ENCODE measurements at regions not wholly inside any gene's neighbourhood (a gene's known extent, or its start where the extent isn't known, plus 50 kb on each side); places are given as distances from the start of the nearest gene placed in this dataset.
"Not testable (repeated sequence)": the region's sequence is repeated elsewhere in the genome, so short reads cannot be mapped to it uniquely, and the experiment has no call there.

GRCh38 chr17:36849020-36849419, 88.3 kb upstream of the LHX1 start:
- H4K91ac ChIP-seq (ENCODE audit: low read depth, low read length, poor library complexity); H3K27me3 ChIP-seq (ENCODE audit: control insufficient read depth in 3 of 3, insufficient read depth in 3 of 3, low read depth in 1 of 3, low read length in 3 of 3); H3K18ac ChIP-seq (ENCODE audit: low read length); H3K27ac ChIP-seq (replicated peaks; ENCODE audit: low read length); H2BK120ac ChIP-seq (ENCODE audit: low read depth, low read length); H3K4me2 ChIP-seq (ENCODE audit: insufficient read depth, low read length, poor library complexity, severe bottlenecking); H3K14ac ChIP-seq (ENCODE audit: low read length); DNase-seq (ENCODE audit: low spot score); H3K9ac ChIP-seq (ENCODE audit: low read depth, low read length, poor library complexity); H2AK5ac ChIP-seq (ENCODE audit: low read depth, low read length); H3K23ac ChIP-seq (ENCODE audit: low read depth, low read length, poor library complexity); H3K4ac ChIP-seq (ENCODE audit: low read length); H2AFZ ChIP-seq (ENCODE audit: low read length); H2BK15ac ChIP-seq (ENCODE audit: low read length); H3K79me1 ChIP-seq (ENCODE audit: low read depth, low read length); H2BK5ac ChIP-seq (ENCODE audit: low read length); H3K4me3 ChIP-seq (ENCODE audit: low read length in 2 of 2); H3K9me3 ChIP-seq (replicated peaks in 1 of 2; ENCODE audit: control insufficient read depth in 2 of 2, insufficient read depth in 1 of 2, low read depth in 1 of 2, low read length in 2 of 2); H2BK12ac ChIP-seq (ENCODE audit: low read length); H3K36me3 ChIP-seq (replicated peaks in 1 of 2; ENCODE audit: control insufficient read depth in 2 of 2, insufficient read depth in 2 of 2, low read length in 2 of 2); H3K4me1 ChIP-seq (ENCODE audit: control insufficient read depth in 2 of 2, insufficient read depth in 1 of 2, low read depth in 1 of 2, low read length in 2 of 2); H4K8ac ChIP-seq (ENCODE audit: low read depth, low read length): not testable (repeated sequence)
- WGBS, 2 donors (ENCODE audit: extremely low coverage in 2 of 2, insufficient read length in 2 of 2, insufficient replicate concordance in 1 of 2) = no CpG with 5 or more reads among the region's 9 CpGs

GRCh38 chr17:36849871-36850348, 87.4 kb upstream of the LHX1 start:
- H3K9ac ChIP-seq (ENCODE audit: low read depth, low read length, poor library complexity) = no peak overlapping the region
- no peak overlapping the region for H3K27ac ChIP-seq (replicated peaks; ENCODE audit: low read length)
- no peak overlapping the region for H3K18ac ChIP-seq (ENCODE audit: low read length)
- DNase-seq (ENCODE audit: low spot score) = no peak
- H2BK15ac ChIP-seq (ENCODE audit: low read length) = no peak overlapping the region
- H3K9me3 ChIP-seq (replicated peaks in 1 of 2; ENCODE audit: control insufficient read depth in 2 of 2, insufficient read depth in 1 of 2, low read depth in 1 of 2, low read length in 2 of 2) = no peaks in the 10 kb centered on the region
- no peak overlapping the region for H2BK120ac ChIP-seq (ENCODE audit: low read depth, low read length)
- H2BK5ac ChIP-seq (ENCODE audit: low read length) = no peak overlapping the region
- H2AK5ac ChIP-seq (ENCODE audit: low read depth, low read length) = no peak overlapping the region
- H3K36me3 ChIP-seq (replicated peaks in 1 of 2; ENCODE audit: control insufficient read depth in 2 of 2, insufficient read depth in 2 of 2, low read length in 2 of 2) = no peaks in the 10 kb centered on the region
- no peak overlapping the region for H2AFZ ChIP-seq (ENCODE audit: low read length)
- H3K79me1 ChIP-seq (ENCODE audit: low read depth, low read length) = no peaks in the 10 kb centered on the region
- no peak overlapping the region for H3K4me2 ChIP-seq (ENCODE audit: insufficient read depth, low read length, poor library complexity, severe bottlenecking)
- H3K4me3 ChIP-seq (ENCODE audit: low read length in 2 of 2) = no peak overlapping the region
- H3K14ac ChIP-seq (ENCODE audit: low read length) = no peak overlapping the region
- H3K23ac ChIP-seq (ENCODE audit: low read depth, low read length, poor library complexity) = no peak overlapping the region
- H3K4ac ChIP-seq (ENCODE audit: low read length) = no peak overlapping the region
- no peak overlapping the region for H4K8ac ChIP-seq (ENCODE audit: low read depth, low read length)
- no peak overlapping the region for H4K91ac ChIP-seq (ENCODE audit: low read depth, low read length, poor library complexity)
- H3K4me1 ChIP-seq (ENCODE audit: control insufficient read depth in 2 of 2, insufficient read depth in 1 of 2, low read depth in 1 of 2, low read length in 2 of 2) = peaks cover 0 to 9% of the 10 kb centered on the region in 2 donors
- whole genome bisulfite sequencing, 2 donors (ENCODE audit: extremely low coverage in 2 of 2, insufficient read length in 2 of 2, insufficient replicate concordance in 1 of 2) = no CpG with 5 or more reads among the region's 9 CpGs
- peaks cover 0 to 4% (median 0%) of the 10 kb centered on the region in 3 experiments for H3K27me3 ChIP-seq (ENCODE audit: control insufficient read depth in 3 of 3, insufficient read depth in 3 of 3, low read depth in 1 of 3, low read length in 3 of 3)
- H2BK12ac ChIP-seq (ENCODE audit: low read length) = no peak overlapping the region

- Histone ChIP-seq H2BK12ac (ENCODE audit: low read length) (no peak overlapping the region), H4K8ac (ENCODE audit: low read depth, low read length) (no peak overlapping the region), H3K4ac (ENCODE audit: low read length) (no peak overlapping the region), H3K27me3 (ENCODE audit: control insufficient read depth in 3 of 3, insufficient read depth in 3 of 3, low read depth in 1 of 3, low read length in 3 of 3) (peaks cover 0 to 7% (median 0%) of the 10 kb centered on the region in 3 experiments), H3K79me1 (ENCODE audit: low read depth, low read length) (no peaks in the 10 kb centered on the region), H3K23ac (ENCODE audit: low read depth, low read length, poor library complexity) (no peak overlapping the region), H2BK15ac (ENCODE audit: low read length) (no peak overlapping the region), H3K9ac (ENCODE audit: low read depth, low read length, poor library complexity) (no peak overlapping the region), H2BK5ac (ENCODE audit: low read length) (no peak overlapping the region), H3K4me2 (ENCODE audit: insufficient read depth, low read length, poor library complexity, severe bottlenecking) (no peak overlapping the region), H3K27ac (replicated peaks; ENCODE audit: low read length) (no peak overlapping the region), H2AK5ac (ENCODE audit: low read depth, low read length) (no peak overlapping the region), H2BK120ac (ENCODE audit: low read depth, low read length) (no peak overlapping the region), H3K18ac (ENCODE audit: low read length) (no peak overlapping the region), H3K9me3 (replicated peaks in 1 of 2; ENCODE audit: control insufficient read depth in 2 of 2, insufficient read depth in 1 of 2, low read depth in 1 of 2, low read length in 2 of 2) (no peaks in the 10 kb centered on the region), H4K91ac (ENCODE audit: low read depth, low read length, poor library complexity) (no peak overlapping the region), H3K14ac (ENCODE audit: low read length) (no peak overlapping the region), H3K36me3 (replicated peaks in 1 of 2; ENCODE audit: control insufficient read depth in 2 of 2, insufficient read depth in 2 of 2, low read length in 2 of 2) (no peaks in the 10 kb centered on the region), H3K4me3 (ENCODE audit: low read length in 2 of 2) (no peak overlapping the region), H3K4me1 (ENCODE audit: control insufficient read depth in 2 of 2, insufficient read depth in 1 of 2, low read depth in 1 of 2, low read length in 2 of 2) (peaks cover 0 to 5% of the 10 kb centered on the region in 2 donors), H2AFZ (ENCODE audit: low read length) (no peak overlapping the region)
- DNase-seq (ENCODE audit: low spot score) = no peak
- WGBS, 2 donors (ENCODE audit: extremely low coverage in 2 of 2, insufficient read length in 2 of 2, insufficient replicate concordance in 1 of 2) = no CpG with 5 or more reads among the region's 5 CpGs
Measured at GRCh38 chr17:36850790-36851189, 86.5 kb upstream of the LHX1 start.

- peaks cover 0 to 9% (median 0%) of the 10 kb centered on the region in 3 experiments for H3K27me3 ChIP-seq (ENCODE audit: control insufficient read depth in 3 of 3, insufficient read depth in 3 of 3, low read depth in 1 of 3, low read length in 3 of 3)
- no peak overlapping the region for H4K91ac ChIP-seq (ENCODE audit: low read depth, low read length, poor library complexity)
- no peak overlapping the region for H4K8ac ChIP-seq (ENCODE audit: low read depth, low read length)
- H3K4me2 ChIP-seq (ENCODE audit: insufficient read depth, low read length, poor library complexity, severe bottlenecking) = no peak overlapping the region
- no peak for DNase-seq (ENCODE audit: low spot score)
- H2AK5ac ChIP-seq (ENCODE audit: low read depth, low read length) = no peak overlapping the region
- no CpG with 5 or more reads among the region's 7 CpGs for WGBS, 2 donors (ENCODE audit: extremely low coverage in 2 of 2, insufficient read length in 2 of 2, insufficient replicate concordance in 1 of 2)
- H3K36me3 ChIP-seq (replicated peaks in 1 of 2; ENCODE audit: control insufficient read depth in 2 of 2, insufficient read depth in 2 of 2, low read length in 2 of 2) = no peaks in the 10 kb centered on the region
- no peak overlapping the region for H2AFZ ChIP-seq (ENCODE audit: low read length)
- no peak overlapping the region for H3K27ac ChIP-seq (replicated peaks; ENCODE audit: low read length)
- peaks cover 0 to under 1% of the 10 kb centered on the region in 2 donors for H3K4me1 ChIP-seq (ENCODE audit: control insufficient read depth in 2 of 2, insufficient read depth in 1 of 2, low read depth in 1 of 2, low read length in 2 of 2)
- H2BK15ac ChIP-seq (ENCODE audit: low read length) = no peak overlapping the region
- no peak overlapping the region for H2BK5ac ChIP-seq (ENCODE audit: low read length)
- H3K79me1 ChIP-seq (ENCODE audit: low read depth, low read length) = no peaks in the 10 kb centered on the region
- H2BK120ac ChIP-seq (ENCODE audit: low read depth, low read length) = no peak overlapping the region
- no peak overlapping the region for H3K14ac ChIP-seq (ENCODE audit: low read length)
- no peak overlapping the region for H3K18ac ChIP-seq (ENCODE audit: low read length)
- no peak overlapping the region for H3K4me3 ChIP-seq (ENCODE audit: low read length in 2 of 2)
- no peak overlapping the region for H3K4ac ChIP-seq (ENCODE audit: low read length)
- no peaks in the 10 kb centered on the region for H3K9me3 ChIP-seq (replicated peaks in 1 of 2; ENCODE audit: control insufficient read depth in 2 of 2, insufficient read depth in 1 of 2, low read depth in 1 of 2, low read length in 2 of 2)
- no peak overlapping the region for H2BK12ac ChIP-seq (ENCODE audit: low read length)
- no peak overlapping the region for H3K9ac ChIP-seq (ENCODE audit: low read depth, low read length, poor library complexity)
- H3K23ac ChIP-seq (ENCODE audit: low read depth, low read length, poor library complexity) = no peak overlapping the region
Measured at GRCh38 chr17:36851250-36851649, 86.0 kb upstream of the LHX1 start.

Data from neuronal stem cell (in vitro differentiated cells).